ENCODE measurements at regions not wholly inside any gene's neighbourhood (a gene's known extent, or its start where the extent isn't known, plus 50 kb on each side); places are given as distances from the start of the nearest gene placed in this dataset.

DNA sequence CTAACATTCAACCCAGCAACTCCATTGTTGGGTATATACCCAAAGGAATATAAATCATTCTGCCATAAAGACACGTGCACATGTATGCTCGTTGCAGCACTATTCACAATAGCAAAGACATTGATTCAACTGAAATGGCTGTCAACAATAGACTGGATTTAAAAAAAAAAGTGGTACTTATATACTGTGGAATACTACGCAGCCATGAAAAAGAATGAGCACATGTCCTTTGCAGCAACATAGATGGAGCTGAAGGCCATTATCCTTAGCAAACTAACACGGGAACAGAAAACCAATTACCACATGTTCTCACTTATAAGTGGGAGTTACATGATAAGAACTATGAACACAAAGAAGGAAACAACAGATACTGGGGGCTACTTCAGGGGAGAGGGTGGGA, 74.0 kb upstream of the FMNL2 start:
- TF ChIP-seq POLR2AphosphoS5 (IDR thresholded peaks at IDR 0.05; ENCODE audit: low read depth, low read length) (no peak), NRF1 (IDR thresholded peaks at IDR 0.05; ENCODE audit: low read depth, low read length) (no peak)
- TF ChIP-seq, protein P1, sequence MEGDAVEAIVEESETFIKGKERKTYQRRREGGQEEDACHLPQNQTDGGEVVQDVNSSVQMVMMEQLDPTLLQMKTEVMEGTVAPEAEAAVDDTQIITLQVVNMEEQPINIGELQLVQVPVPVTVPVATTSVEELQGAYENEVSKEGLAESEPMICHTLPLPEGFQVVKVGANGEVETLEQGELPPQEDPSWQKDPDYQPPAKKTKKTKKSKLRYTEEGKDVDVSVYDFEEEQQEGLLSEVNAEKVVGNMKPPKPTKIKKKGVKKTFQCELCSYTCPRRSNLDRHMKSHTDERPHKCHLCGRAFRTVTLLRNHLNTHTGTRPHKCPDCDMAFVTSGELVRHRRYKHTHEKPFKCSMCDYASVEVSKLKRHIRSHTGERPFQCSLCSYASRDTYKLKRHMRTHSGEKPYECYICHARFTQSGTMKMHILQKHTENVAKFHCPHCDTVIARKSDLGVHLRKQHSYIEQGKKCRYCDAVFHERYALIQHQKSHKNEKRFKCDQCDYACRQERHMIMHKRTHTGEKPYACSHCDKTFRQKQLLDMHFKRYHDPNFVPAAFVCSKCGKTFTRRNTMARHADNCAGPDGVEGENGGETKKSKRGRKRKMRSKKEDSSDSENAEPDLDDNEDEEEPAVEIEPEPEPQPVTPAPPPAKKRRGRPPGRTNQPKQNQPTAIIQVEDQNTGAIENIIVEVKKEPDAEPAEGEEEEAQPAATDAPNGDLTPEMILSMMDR (IDR thresholded peaks at IDR 0.05) = no peak
